GM23338 (cell line): ENCODE measurements at regions not wholly inside any gene's neighbourhood (a gene's known extent, or its start where the extent isn't known, plus 50 kb on each side); places are given as distances from the start of the nearest gene placed in this dataset.

Experiments
- ATAC-seq: fragments of 200-7000 bp; cut with Tn5 transposase; 3 replicates; pipeline ENCODE4 v1.9.1; 2020
- DNase-seq: peaks from one replicate; pipeline ENCODE4 v3.0.0-alpha.2; 2015; ENCODE audit warnings: low spot score
- H2AFZ ChIP-seq: fragments of 200-600 bp; sonication (generic); 2 replicates; pipeline ENCODE4 v1.8.0; 2016; ENCODE audit warnings: antibody characterized with exemption, mild to moderate bottlenecking, moderate library complexity
- H3F3A ChIP-seq: fragments of 200-600 bp; sonication (generic); replicated peaks from 2 replicates; pipeline ENCODE4 v1.8.0; 2017; ENCODE audit warnings: antibody characterized with exemption, mixed run types, low read depth
- H3K27ac ChIP-seq: fragments of 200-600 bp; sonication (generic); 2 replicates; pipeline ENCODE4 v1.6.1; 2016; ENCODE audit warnings: low read depth
- H3K27me3 ChIP-seq: fragments of 200-600 bp; sonication (generic); 2 replicates; pipeline ENCODE4 v1.8.0; 2016; ENCODE audit warnings: mild to moderate bottlenecking, mixed run types, moderate library complexity; ENCODE audit not compliant: insufficient read depth
- H3K36me3 ChIP-seq: fragments of 200-600 bp; sonication (generic); 2 replicates; pipeline ENCODE4 v1.8.0; 2016; ENCODE audit warnings: mild to moderate bottlenecking; ENCODE audit not compliant: insufficient read depth
- H3K4me1 ChIP-seq: fragments of 200-600 bp; sonication (generic); 2 replicates; pipeline ENCODE4 v1.8.0; 2016; ENCODE audit warnings: mild to moderate bottlenecking, moderate library complexity; ENCODE audit not compliant: insufficient read depth
- H3K4me2 ChIP-seq: fragments of 200-600 bp; sonication (generic); 2 replicates; pipeline ENCODE4 v1.7.1; 2017; ENCODE audit warnings: mixed run types
- H3K4me3 ChIP-seq: fragments of 200-600 bp; sonication (generic); 2 replicates; pipeline ENCODE4 v1.6.1; 2016; ENCODE audit warnings: mixed run types
- H3K79me2 ChIP-seq: fragments of 200-600 bp; sonication (generic); replicated peaks from 2 replicates; pipeline ENCODE4 v1.8.0; 2017; ENCODE audit warnings: mild to moderate bottlenecking; ENCODE audit not compliant: insufficient read depth
- H3K9me2 ChIP-seq: fragments of 200-600 bp; sonication (generic); 2 replicates; pipeline ENCODE4 v1.8.0; 2017; ENCODE audit not compliant: insufficient read depth
- H4K20me1 ChIP-seq: fragments of 200-600 bp; sonication (generic); replicated peaks from 2 replicates; pipeline ENCODE4 v1.8.0; 2017; ENCODE audit warnings: mild to moderate bottlenecking; ENCODE audit not compliant: insufficient read depth
- H3K27ac Mint-ChIP-seq: 2 replicates; pipeline ENCODE4 v1.8.0; 2020; ENCODE audit warnings: inconsistent platforms, mild to moderate bottlenecking, moderate library complexity, mixed read lengths
- H3K27me3 Mint-ChIP-seq: 3 replicates; pipeline ENCODE4 v1.8.0; 2022; ENCODE audit warnings: low read depth, mild to moderate bottlenecking, moderate library complexity, mixed read lengths, inconsistent platforms; ENCODE audit not compliant: insufficient read depth, poor library complexity
- H3K36me3 Mint-ChIP-seq: 3 replicates; pipeline ENCODE4 v1.8.0; 2021; ENCODE audit warnings: low read depth, mild to moderate bottlenecking, inconsistent platforms, moderate library complexity, mixed read lengths
- H3K4me1 Mint-ChIP-seq: 3 replicates; pipeline ENCODE4 v1.8.0; 2020; ENCODE audit warnings: mild to moderate bottlenecking, inconsistent platforms, mixed read lengths
- H3K4me3 Mint-ChIP-seq: 3 replicates; pipeline ENCODE4 v1.8.0; 2021; ENCODE audit warnings: moderate library complexity, mild to moderate bottlenecking, inconsistent platforms, mixed read lengths
- H3K9me3 Mint-ChIP-seq: 3 replicates; pipeline ENCODE4 v1.8.0; 2020; ENCODE audit warnings: moderate library complexity, mild to moderate bottlenecking, inconsistent platforms, mixed read lengths
- CREB1 ChIP-seq: fragments of 250-450 bp; sonication (Bioruptor Pico); IDR thresholded peaks from 2 replicates; pipeline ENCODE4 v1.5.0; 2020; ENCODE audit warnings: low read depth, mild to moderate bottlenecking, moderate library complexity
- CTCF ChIP-seq, 2 experiments: fragments of 200-600 bp in 1 of 2; sonication (generic) in 1 of 2; conservative IDR thresholded peaks; 2 replicates each; pipeline versions ENCODE4 v1.5.1 to v1.6.1; 2016 to 2017; ENCODE audit warnings: antibody characterized with exemption in 2 of 2, low read depth in 2 of 2, mild to moderate bottlenecking in 2 of 2, moderate library complexity in 1 of 2
- ETS1 ChIP-seq: IDR thresholded peaks from 2 replicates; pipeline ENCODE4 v1.6.1; 2016; ENCODE audit warnings: antibody characterized with exemption
- EZH2phosphoT487 ChIP-seq: fragments of 200-600 bp; sonication (generic); IDR thresholded peaks from one replicate; pipeline ENCODE4 v1.8.1; 2018; ENCODE audit warnings: antibody characterized with exemption; ENCODE audit not compliant: unreplicated experiment
- JUNB ChIP-seq: IDR thresholded peaks from one replicate; pipeline ENCODE4 v1.6.1; 2016; ENCODE audit warnings: antibody characterized with exemption; ENCODE audit not compliant: unreplicated experiment
- NANOG ChIP-seq: IDR thresholded peaks from 2 replicates; pipeline ENCODE4 v1.6.1; 2016; ENCODE audit warnings: antibody characterized with exemption, borderline replicate concordance
- REST ChIP-seq: IDR thresholded peaks from one replicate; pipeline ENCODE4 v1.6.1; 2018; ENCODE audit warnings: antibody characterized with exemption; ENCODE audit not compliant: unreplicated experiment
- ZNF114 ChIP-seq: fragments of 250-450 bp; sonication (Bioruptor Pico); IDR thresholded peaks from 2 replicates; pipeline ENCODE4 v1.5.0; 2020; ENCODE audit warnings: mild to moderate bottlenecking, moderate library complexity
- ZNF331 ChIP-seq: fragments of 250-450 bp; sonication (Bioruptor Pico); IDR thresholded peaks from 2 replicates; pipeline ENCODE4 v1.5.0; 2020; ENCODE audit warnings: low read depth, mild to moderate bottlenecking, moderate library complexity
- ZNF462 ChIP-seq: fragments of 250-450 bp; sonication (Bioruptor Pico); IDR thresholded peaks from 2 replicates; pipeline ENCODE4 v1.5.0; 2020; ENCODE audit warnings: mild to moderate bottlenecking, moderate library complexity

- no peak for TF ChIP-seq ZNF462
- no peak for TF ChIP-seq ETS1
Measured at GRCh38 chr18:64271246-64271645, 122.4 kb upstream of the LINC00305 start (continued).

- no peak overlapping the region for H3K27ac ChIP-seq
- H3K27ac Mint-ChIP-seq, result no peak overlapping the region; the same call in 1 of the 2 replicates
- no peak for TF ChIP-seq EZH2phosphoT487
- no peak for TF ChIP-seq NANOG
- no peak for TF ChIP-seq ZNF114 (CRISPR knock-in tag)
- TF ChIP-seq REST, result no peak
- no peak for TF ChIP-seq JUNB
- no peak for TF ChIP-seq ZNF331 (CRISPR knock-in tag)
- no peak for TF ChIP-seq CREB1 (CRISPR knock-in tag)
- no peak for TF ChIP-seq ETS1
- no peak for TF ChIP-seq CTCF (conservative IDR thresholded peaks at IDR 0.05; ENCODE audit: low read depth in 2 of 2)
Measured at GRCh38 chr18:64270608-64271007, 121.7 kb upstream of the LINC00305 start.

More at GRCh38 chr18:64270608-64271007, 121.7 kb upstream of the LINC00305 start:
- H3K36me3 ChIP-seq, result no peaks in the 10 kb centered on the region
- peaks cover 29% of the 10 kb centered on the region for H3K4me1 ChIP-seq
- H3F3A ChIP-seq, result peaks cover 5% of the 10 kb centered on the region; the same call in 1 of the 2 replicates
- peaks cover 3% of the 10 kb centered on the region for H3K27me3 Mint-ChIP-seq
- H3K27me3 ChIP-seq, result no peaks in the 10 kb centered on the region
- no peak overlapping the region for H2AFZ ChIP-seq
- peaks cover 8% of the 10 kb centered on the region; the same call in 1 of the 3 replicates for H3K9me3 Mint-ChIP-seq
- no peak overlapping the region for H3K4me3 Mint-ChIP-seq
- no peaks in the 10 kb centered on the region for H3K79me2 ChIP-seq
- no peak overlapping the region for H3K4me3 ChIP-seq
- DNase-seq, result no peak
- peaks cover 7% of the 10 kb centered on the region; the same call in 2 of the 3 replicates for H3K36me3 Mint-ChIP-seq
- H4K20me1 ChIP-seq, result no peaks in the 10 kb centered on the region
- no peak overlapping the region for H3K4me2 ChIP-seq
- H3K4me1 Mint-ChIP-seq, result peaks cover 54% of the 10 kb centered on the region
- ATAC-seq, result no peak
- H3K9me2 ChIP-seq, result no peaks in the 10 kb centered on the region
